Glutamatergic neuron (in vitro differentiated cells): ENCODE measurements at regions not wholly inside any gene's neighbourhood (a gene's known extent, or its start where the extent isn't known, plus 50 kb on each side); places are given as distances from the start of the nearest gene placed in this dataset.

Experiments used
- DNase-seq: peaks from one replicate; pipeline ENCODE4 v3.0.0; 2022
- H3K27ac Mint-ChIP-seq: one replicate; pipeline ENCODE4 v1.8.0; 2020; ENCODE audit warnings: mild to moderate bottlenecking, mixed read lengths, inconsistent platforms; ENCODE audit not compliant: unreplicated experiment
- H3K27me3 Mint-ChIP-seq: one replicate; pipeline ENCODE4 v1.8.0; 2020; ENCODE audit warnings: mild to moderate bottlenecking, moderate library complexity, mixed read lengths, inconsistent platforms; ENCODE audit not compliant: unreplicated experiment
- H3K36me3 Mint-ChIP-seq: one replicate; pipeline ENCODE4 v1.8.0; 2020; ENCODE audit warnings: mild to moderate bottlenecking, mixed read lengths, inconsistent platforms; ENCODE audit not compliant: unreplicated experiment
- H3K4me1 Mint-ChIP-seq: one replicate; pipeline ENCODE4 v1.8.0; 2020; ENCODE audit warnings: mild to moderate bottlenecking, low read depth, mixed read lengths, inconsistent platforms; ENCODE audit not compliant: unreplicated experiment
- H3K4me3 Mint-ChIP-seq: one replicate; pipeline ENCODE4 v1.8.0; 2020; ENCODE audit warnings: mild to moderate bottlenecking, mixed read lengths, inconsistent platforms; ENCODE audit not compliant: unreplicated experiment
- H3K9me3 Mint-ChIP-seq: one replicate; pipeline ENCODE4 v1.8.0; 2020; ENCODE audit warnings: mild to moderate bottlenecking, moderate library complexity, mixed read lengths, inconsistent platforms; ENCODE audit not compliant: unreplicated experiment
- TF ChIP-seq, protein P1 (sequence below): fragments of 200-600 bp; sonication (generic); IDR thresholded peaks from one replicate; pipeline ENCODE4 v1.5.0; 2021; ENCODE audit not compliant: partially characterized antibody, unreplicated experiment

DNA sequence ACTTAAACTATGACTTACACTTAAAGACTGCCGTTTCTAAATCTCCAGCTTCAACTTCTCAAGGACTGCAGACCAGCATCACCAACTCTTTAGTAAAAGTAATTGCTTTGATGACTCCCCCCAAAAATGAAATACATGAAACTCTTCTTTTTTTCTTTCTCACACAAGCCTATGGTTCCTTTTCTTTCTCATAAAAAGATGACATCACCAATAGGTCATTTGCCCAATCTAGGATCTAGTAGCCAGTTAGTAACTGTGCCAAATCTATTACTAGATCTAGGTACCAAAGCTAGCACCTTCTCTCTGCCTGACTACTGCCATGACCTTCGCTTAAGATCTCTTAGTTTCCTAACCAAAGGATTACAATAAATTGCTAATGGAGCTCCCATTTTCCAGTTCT lies 1266.0 kb upstream of the ADGRL4 start:
- H3K36me3 Mint-ChIP-seq, result no peaks in the 10 kb centered on the region
- DNase-seq, result no peak
- TF ChIP-seq, protein P1, sequence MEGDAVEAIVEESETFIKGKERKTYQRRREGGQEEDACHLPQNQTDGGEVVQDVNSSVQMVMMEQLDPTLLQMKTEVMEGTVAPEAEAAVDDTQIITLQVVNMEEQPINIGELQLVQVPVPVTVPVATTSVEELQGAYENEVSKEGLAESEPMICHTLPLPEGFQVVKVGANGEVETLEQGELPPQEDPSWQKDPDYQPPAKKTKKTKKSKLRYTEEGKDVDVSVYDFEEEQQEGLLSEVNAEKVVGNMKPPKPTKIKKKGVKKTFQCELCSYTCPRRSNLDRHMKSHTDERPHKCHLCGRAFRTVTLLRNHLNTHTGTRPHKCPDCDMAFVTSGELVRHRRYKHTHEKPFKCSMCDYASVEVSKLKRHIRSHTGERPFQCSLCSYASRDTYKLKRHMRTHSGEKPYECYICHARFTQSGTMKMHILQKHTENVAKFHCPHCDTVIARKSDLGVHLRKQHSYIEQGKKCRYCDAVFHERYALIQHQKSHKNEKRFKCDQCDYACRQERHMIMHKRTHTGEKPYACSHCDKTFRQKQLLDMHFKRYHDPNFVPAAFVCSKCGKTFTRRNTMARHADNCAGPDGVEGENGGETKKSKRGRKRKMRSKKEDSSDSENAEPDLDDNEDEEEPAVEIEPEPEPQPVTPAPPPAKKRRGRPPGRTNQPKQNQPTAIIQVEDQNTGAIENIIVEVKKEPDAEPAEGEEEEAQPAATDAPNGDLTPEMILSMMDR, result no peak
- no peaks in the 10 kb centered on the region for H3K4me1 Mint-ChIP-seq
- no peak overlapping the region for H3K4me3 Mint-ChIP-seq
- no peak overlapping the region for H3K27ac Mint-ChIP-seq
- H3K9me3 Mint-ChIP-seq, result no peaks in the 10 kb centered on the region
- H3K27me3 Mint-ChIP-seq, result no peaks in the 10 kb centered on the region

DNA sequence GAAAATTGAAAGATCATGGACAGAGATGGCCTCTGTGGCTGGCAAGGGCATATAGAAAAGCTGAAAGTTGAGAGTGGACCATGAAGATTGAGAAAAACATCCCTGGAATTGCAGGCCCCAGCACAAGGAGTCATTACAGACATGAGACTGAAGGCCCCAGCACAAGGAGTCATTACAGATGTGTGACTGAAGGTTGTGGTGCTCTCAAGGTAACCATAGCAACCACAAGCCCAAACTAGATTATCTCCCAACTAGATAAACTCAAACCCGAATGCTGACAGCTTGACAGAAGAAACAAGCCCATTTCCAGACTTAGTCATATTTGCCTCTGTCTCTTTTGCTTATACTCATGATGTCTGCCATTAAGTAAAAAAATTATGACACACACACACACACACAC lies 1252.1 kb upstream of the ADGRL4 start:
- Mint-ChIP-seq H3K27ac (no peak overlapping the region), H3K36me3 (peaks cover 7% of the 10 kb centered on the region), H3K4me1 (no peaks in the 10 kb centered on the region), H3K4me3 (no peak overlapping the region), H3K27me3 (no peaks in the 10 kb centered on the region), H3K9me3 (peaks cover 1% of the 10 kb centered on the region)
- TF ChIP-seq, protein P1, result no peak
- no peak for DNase-seq

DNA sequence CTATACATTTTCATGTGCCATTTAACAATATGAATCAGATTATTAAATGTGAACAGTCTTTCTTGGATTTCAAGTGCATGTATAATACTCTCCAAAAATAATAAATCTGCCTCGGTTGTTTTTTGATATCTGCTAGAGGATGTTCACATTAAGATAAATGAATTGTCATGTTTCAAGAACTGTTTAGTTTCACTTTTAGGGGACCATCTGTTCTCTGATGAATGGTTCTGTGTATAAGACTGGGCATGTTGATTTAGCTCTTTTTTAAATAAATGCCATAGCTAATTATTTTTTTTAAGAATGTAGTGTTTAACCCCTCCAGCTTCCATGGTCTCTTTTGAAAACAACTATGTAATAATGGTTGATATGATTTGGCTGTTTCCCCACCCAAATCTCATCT lies 1245.1 kb upstream of the ADGRL4 start:
- Mint-ChIP-seq H3K27me3 (no peaks in the 10 kb centered on the region), H3K9me3 (no peaks in the 10 kb centered on the region), H3K4me1 (no peaks in the 10 kb centered on the region), H3K36me3 (no peaks in the 10 kb centered on the region), H3K27ac (no peak overlapping the region), H3K4me3 (no peak overlapping the region)
- TF ChIP-seq, protein P1, result no peak
- no peak for DNase-seq

DNA sequence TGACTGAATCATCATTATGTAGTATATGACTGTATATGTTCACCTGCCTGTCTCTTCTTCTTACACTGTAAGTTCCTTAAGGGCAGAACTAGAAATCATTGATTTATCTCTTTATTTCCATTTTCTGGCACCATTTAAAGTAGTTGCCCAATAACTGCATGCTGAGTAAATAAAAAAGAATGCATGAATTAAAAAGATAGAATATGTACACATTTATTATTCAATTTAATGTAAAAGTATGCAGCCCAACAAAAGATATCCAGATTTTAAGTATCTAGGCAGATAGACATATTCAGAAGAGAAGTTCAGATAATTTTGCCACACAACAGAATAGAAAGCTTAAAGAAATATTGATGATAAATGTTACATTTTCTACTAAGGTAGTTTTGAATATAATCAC lies 1244.6 kb upstream of the ADGRL4 start:
- Mint-ChIP-seq H3K4me1 (no peaks in the 10 kb centered on the region), H3K36me3 (no peaks in the 10 kb centered on the region), H3K9me3 (no peaks in the 10 kb centered on the region), H3K4me3 (no peak overlapping the region), H3K27ac (no peak overlapping the region), H3K27me3 (no peaks in the 10 kb centered on the region)
- no peak for DNase-seq
- TF ChIP-seq, protein P1, result no peak

DNA sequence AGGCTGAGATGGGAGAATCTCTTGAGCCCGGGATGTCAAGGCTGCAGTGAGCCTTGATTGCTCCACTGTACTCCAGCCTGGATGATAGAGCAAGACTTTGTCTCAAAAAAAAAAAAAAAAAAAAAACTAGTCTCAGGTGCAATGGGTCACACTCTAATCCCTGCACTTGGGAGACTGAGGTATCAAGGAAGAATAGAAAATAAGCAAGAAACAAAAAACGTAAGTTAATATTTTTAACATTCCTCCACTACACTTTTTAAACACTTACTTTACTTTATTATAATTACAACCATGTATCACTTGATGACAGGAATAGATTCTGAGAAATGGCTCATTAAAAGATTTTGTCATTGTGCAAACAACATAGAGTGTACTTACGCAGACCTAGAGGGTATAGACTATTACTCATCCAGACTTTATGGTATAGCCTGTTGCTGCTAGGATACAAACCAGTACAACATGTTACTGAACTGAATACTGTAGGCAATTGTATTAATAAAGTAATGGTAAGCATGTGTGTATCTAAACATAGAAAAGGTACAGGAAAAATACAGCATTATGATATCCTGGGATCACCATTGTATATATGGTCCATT lies 1244.1 kb upstream of the ADGRL4 start:
- H3K36me3 Mint-ChIP-seq, result no peaks in the 10 kb centered on the region
- no peak overlapping the region for H3K27ac Mint-ChIP-seq
- no peaks in the 10 kb centered on the region for H3K27me3 Mint-ChIP-seq
- no peaks in the 10 kb centered on the region for H3K9me3 Mint-ChIP-seq
- no peak for DNase-seq
- H3K4me1 Mint-ChIP-seq, result no peaks in the 10 kb centered on the region
- H3K4me3 Mint-ChIP-seq, result no peak overlapping the region
- TF ChIP-seq, protein P1, result no peak
